SU-DHL-6 (cell line): ENCODE measurements at regions not wholly inside any gene's neighbourhood (a gene's known extent, or its start where the extent isn't known, plus 50 kb on each side); places are given as distances from the start of the nearest gene placed in this dataset.

ENCODE experiments used
- H2AFZ ChIP-seq: fragments of 200-600 bp; sonication (generic); 2 replicates; pipeline ENCODE4 v1.6.1; 2014; ENCODE audit warnings: low read depth, mild to moderate bottlenecking, moderate library complexity, mixed read lengths, antibody characterized with exemption, low read length; ENCODE audit not compliant: severe bottlenecking
- H3F3A ChIP-seq: fragments of 200-600 bp; shearing (Covaris generic); 2 replicates; pipeline ENCODE4 v1.6.0; 2016; ENCODE audit warnings: antibody characterized with exemption, mild to moderate bottlenecking; ENCODE audit not compliant: insufficient read depth
- H3K27ac ChIP-seq: fragments of 200-600 bp; sonication (generic); 2 replicates; pipeline ENCODE4 v1.5.1; 2016; ENCODE audit warnings: low read depth, mild to moderate bottlenecking, low read length, moderate library complexity, mixed read lengths
- H3K27me3 ChIP-seq: fragments of 200-600 bp; sonication (generic), shearing (Covaris generic); 2 replicates; pipeline ENCODE4 v1.6.0; 2014; ENCODE audit warnings: mild to moderate bottlenecking, low read length
- H3K36me3 ChIP-seq: fragments of 200-600 bp; sonication (generic); 2 replicates; pipeline ENCODE4 v1.6.1; 2014; ENCODE audit warnings: mild to moderate bottlenecking, low read length, mixed read lengths
- H3K4me2 ChIP-seq: fragments of 300-600, 200-600 bp; shearing (Covaris generic), sonication (generic); 2 replicates; pipeline ENCODE4 v1.6.0; 2014; ENCODE audit warnings: low read length, low read depth, mild to moderate bottlenecking; ENCODE audit not compliant: poor library complexity, severe bottlenecking
- H3K4me3 ChIP-seq: fragments of 200-600 bp; sonication (generic); 2 replicates; pipeline ENCODE4 v1.5.1; 2014; ENCODE audit warnings: antibody characterized with exemption, low read length, mild to moderate bottlenecking, mixed read lengths; ENCODE audit not compliant: insufficient read depth, poor library complexity, severe bottlenecking
- H3K79me2 ChIP-seq: fragments of 200-600 bp; sonication (generic); 2 replicates; pipeline ENCODE4 v1.6.1; 2014; ENCODE audit warnings: mild to moderate bottlenecking, low read length, moderate library complexity; ENCODE audit not compliant: insufficient read depth
- H3K9ac ChIP-seq: fragments of 200-600 bp; sonication (generic); 2 replicates; pipeline ENCODE4 v1.7.0; 2014; ENCODE audit warnings: mild to moderate bottlenecking, low read length
- H3K9me2 ChIP-seq: fragments of 200-600 bp; sonication (generic); replicated peaks from 2 replicates; pipeline ENCODE4 v1.6.1; 2014; ENCODE audit warnings: low read length; ENCODE audit not compliant: insufficient read depth
- H3K9me3 ChIP-seq: fragments of 200-600 bp; sonication (generic); 2 replicates; pipeline ENCODE4 v1.6.1; 2014; ENCODE audit warnings: low read length, mixed read lengths; ENCODE audit not compliant: insufficient read depth
- H4K20me1 ChIP-seq: fragments of 200-600 bp; sonication (generic); 2 replicates; pipeline ENCODE4 v1.6.1; 2014; ENCODE audit warnings: low read depth, mild to moderate bottlenecking, antibody characterized with exemption, low read length, moderate library complexity, mixed read lengths
- EZH2phosphoT487 ChIP-seq: fragments of 200-600 bp; sonication (generic), shearing (Covaris generic); conservative IDR thresholded peaks from 2 replicates; pipeline ENCODE4 v1.6.1; 2018; ENCODE audit warnings: mild to moderate bottlenecking, antibody characterized with exemption, low read length, moderate library complexity, mixed read lengths
- TF ChIP-seq, protein P1 (sequence below): fragments of 200-600 bp; sonication (generic); IDR thresholded peaks from one replicate; pipeline ENCODE4 v1.5.1; 2017; ENCODE audit warnings: antibody characterized with exemption, mild to moderate bottlenecking, low read length, moderate library complexity; ENCODE audit not compliant: insufficient read depth, poor library complexity, severe bottlenecking

DNA sequence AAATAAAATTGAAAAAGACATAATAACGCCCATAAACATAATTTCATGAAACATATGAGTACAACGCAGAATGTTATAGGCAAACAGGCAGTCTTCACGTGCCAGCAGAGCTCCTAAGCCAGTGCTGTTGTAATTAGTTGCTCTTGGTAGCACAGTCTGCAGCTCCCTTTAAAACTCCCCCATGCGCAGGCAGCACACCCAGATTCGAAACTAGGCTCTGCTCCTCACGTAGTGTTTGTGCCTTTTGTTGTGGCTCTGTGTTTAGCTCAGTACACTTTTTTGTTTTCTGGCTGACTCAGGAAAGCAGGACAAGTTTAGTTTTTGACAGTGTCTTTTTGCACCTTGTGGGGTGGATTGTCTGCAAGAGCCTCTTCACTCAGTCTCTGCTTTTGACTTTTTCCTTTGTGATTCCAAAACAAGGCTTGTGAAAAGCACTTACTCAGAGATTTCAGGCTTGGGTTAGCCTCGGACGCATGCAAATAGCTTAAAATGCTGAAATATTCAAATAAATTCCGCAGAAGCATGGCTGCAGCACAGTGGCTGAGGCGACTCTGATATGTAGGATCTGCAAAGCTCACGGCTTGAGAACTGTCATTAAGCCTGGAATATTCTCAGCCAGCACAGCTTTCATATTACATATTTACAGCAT, 113.6 kb downstream of the IRX1 start:
- no peaks in the 10 kb centered on the region for H3K36me3 ChIP-seq
- no peaks in the 10 kb centered on the region for H3K79me2 ChIP-seq
- no peak overlapping the region for H3K4me2 ChIP-seq
- no peak overlapping the region for H2AFZ ChIP-seq
- H3F3A ChIP-seq = no peaks in the 10 kb centered on the region
- H3K27ac ChIP-seq = no peak overlapping the region
- no peaks in the 10 kb centered on the region for H3K9me2 ChIP-seq
- H3K9me3 ChIP-seq = 0 out of 2 replicates have a peak, but pooled peaks cover 6% of the 10 kb centered on the region
- no peak overlapping the region for H3K9ac ChIP-seq
- no peaks in the 10 kb centered on the region for H3K27me3 ChIP-seq
- TF ChIP-seq, protein P1, sequence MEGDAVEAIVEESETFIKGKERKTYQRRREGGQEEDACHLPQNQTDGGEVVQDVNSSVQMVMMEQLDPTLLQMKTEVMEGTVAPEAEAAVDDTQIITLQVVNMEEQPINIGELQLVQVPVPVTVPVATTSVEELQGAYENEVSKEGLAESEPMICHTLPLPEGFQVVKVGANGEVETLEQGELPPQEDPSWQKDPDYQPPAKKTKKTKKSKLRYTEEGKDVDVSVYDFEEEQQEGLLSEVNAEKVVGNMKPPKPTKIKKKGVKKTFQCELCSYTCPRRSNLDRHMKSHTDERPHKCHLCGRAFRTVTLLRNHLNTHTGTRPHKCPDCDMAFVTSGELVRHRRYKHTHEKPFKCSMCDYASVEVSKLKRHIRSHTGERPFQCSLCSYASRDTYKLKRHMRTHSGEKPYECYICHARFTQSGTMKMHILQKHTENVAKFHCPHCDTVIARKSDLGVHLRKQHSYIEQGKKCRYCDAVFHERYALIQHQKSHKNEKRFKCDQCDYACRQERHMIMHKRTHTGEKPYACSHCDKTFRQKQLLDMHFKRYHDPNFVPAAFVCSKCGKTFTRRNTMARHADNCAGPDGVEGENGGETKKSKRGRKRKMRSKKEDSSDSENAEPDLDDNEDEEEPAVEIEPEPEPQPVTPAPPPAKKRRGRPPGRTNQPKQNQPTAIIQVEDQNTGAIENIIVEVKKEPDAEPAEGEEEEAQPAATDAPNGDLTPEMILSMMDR = no peak
- TF ChIP-seq EZH2phosphoT487 = no peak
- H4K20me1 ChIP-seq = no peaks in the 10 kb centered on the region
- no peak overlapping the region for H3K4me3 ChIP-seq

- 0 out of 2 replicates have a peak, but pooled peaks cover 6% of the 10 kb centered on the region for H3K9me3 ChIP-seq
- no peaks in the 10 kb centered on the region for H3K79me2 ChIP-seq
- no peak overlapping the region for H2AFZ ChIP-seq
- no peak overlapping the region for H3K4me3 ChIP-seq
- no peaks in the 10 kb centered on the region for H4K20me1 ChIP-seq
- H3K4me2 ChIP-seq = no peak overlapping the region
- no peak overlapping the region for H3K27ac ChIP-seq
- H3K9me2 ChIP-seq = no peaks in the 10 kb centered on the region
- H3K27me3 ChIP-seq = no peaks in the 10 kb centered on the region
- no peak overlapping the region for H3K9ac ChIP-seq
- H3K36me3 ChIP-seq = no peaks in the 10 kb centered on the region
- H3F3A ChIP-seq = no peaks in the 10 kb centered on the region
- TF ChIP-seq EZH2phosphoT487 = no peak
- TF ChIP-seq, protein P1 = no peak
Observed at GRCh38 chr5:3709717-3710348, 114.2 kb downstream of the IRX1 start.

DNA sequence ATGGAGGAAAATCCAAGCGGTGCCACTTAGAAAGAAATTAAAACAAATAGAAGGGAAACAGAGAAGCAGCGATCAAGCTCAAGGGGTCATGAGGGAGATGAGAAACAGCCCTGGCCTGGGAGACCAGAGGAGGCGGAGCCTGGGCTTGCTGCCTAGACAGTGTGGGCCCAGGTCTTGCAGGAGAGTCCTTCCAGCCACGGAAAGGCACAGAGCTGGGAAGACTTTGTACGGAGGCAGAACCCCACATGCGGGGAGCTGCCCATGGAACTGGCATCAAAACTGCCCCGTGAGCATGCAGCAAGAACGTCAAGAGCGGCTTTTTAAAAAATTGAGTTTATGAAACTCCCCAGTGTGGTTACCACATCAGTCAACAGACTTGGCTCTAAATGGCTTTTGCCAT, 119.4 kb downstream of the IRX1 start:
- Histone ChIP-seq H3K9ac (no peak overlapping the region), H3K9me2 (no peaks in the 10 kb centered on the region), H3K27ac (no peak overlapping the region), H3K9me3 (0 out of 2 replicates have a peak, but pooled peaks cover 6% of the 10 kb centered on the region), H3K4me2 (no peak overlapping the region), H3F3A (no peaks in the 10 kb centered on the region), H3K27me3 (no peaks in the 10 kb centered on the region), H3K36me3 (no peaks in the 10 kb centered on the region), H3K79me2 (no peaks in the 10 kb centered on the region), H3K4me3 (no peak overlapping the region), H2AFZ (no peak overlapping the region), H4K20me1 (no peaks in the 10 kb centered on the region)
- TF ChIP-seq, protein P1 = no peak
- TF ChIP-seq EZH2phosphoT487 = no peak
